ENCODE measurements at regions not wholly inside any gene's neighbourhood (a gene's known extent, or its start where the extent isn't known, plus 50 kb on each side); places are given as distances from the start of the nearest gene placed in this dataset.

- no peak for DNase-seq (ENCODE audit: low read depth)
- TF ChIP-seq CTCF (conservative IDR thresholded peaks at IDR 0.05; ENCODE audit: control insufficient read depth, insufficient read depth, low read depth, low read length) = no peak
- H3K4me3 ChIP-seq (ENCODE audit: control insufficient read depth, low read depth, low read length) = no peak overlapping the region
Observed at GRCh38 chr7:33825644-33826043, 79.7 kb upstream of the BMPER start.

- TF ChIP-seq CTCF (conservative IDR thresholded peaks at IDR 0.05; ENCODE audit: control insufficient read depth, insufficient read depth, low read depth, low read length) = no peak
- no peak for DNase-seq (ENCODE audit: low read depth)
- H3K4me3 ChIP-seq (ENCODE audit: control insufficient read depth, low read depth, low read length) = no peak overlapping the region
Observed at GRCh38 chr7:33829536-33829935, 75.8 kb upstream of the BMPER start.

- no peak overlapping the region for H3K4me3 ChIP-seq (ENCODE audit: control insufficient read depth, low read depth, low read length)
- TF ChIP-seq CTCF (conservative IDR thresholded peaks at IDR 0.05; ENCODE audit: control insufficient read depth, insufficient read depth, low read depth, low read length) = no peak
- peak; percentile 64 for DNase-seq (ENCODE audit: low read depth)
Observed at GRCh38 chr7:33831389-33832141, 73.8 kb upstream of the BMPER start.

GRCh38 chr7:33832271-33832721, 73.0 kb upstream of the BMPER start:
- H3K4me3 ChIP-seq (ENCODE audit: control insufficient read depth, low read depth, low read length) = no peak overlapping the region
- no peak for TF ChIP-seq CTCF (conservative IDR thresholded peaks at IDR 0.05; ENCODE audit: control insufficient read depth, insufficient read depth, low read depth, low read length)
- DNase-seq (ENCODE audit: low read depth) = peak; percentile 39

GRCh38 chr7:33836797-33837355, 68.5 kb upstream of the BMPER start:
- DNase-seq (ENCODE audit: low read depth) = peak; percentile 57
- no peak overlapping the region for H3K4me3 ChIP-seq (ENCODE audit: control insufficient read depth, low read depth, low read length)
- TF ChIP-seq CTCF (conservative IDR thresholded peaks at IDR 0.05; ENCODE audit: control insufficient read depth, insufficient read depth, low read depth, low read length) = peak; percentile 34

- TF ChIP-seq CTCF (conservative IDR thresholded peaks at IDR 0.05; ENCODE audit: control insufficient read depth, insufficient read depth, low read depth, low read length) = no peak
- DNase-seq (ENCODE audit: low read depth) = no peak
- H3K4me3 ChIP-seq (ENCODE audit: control insufficient read depth, low read depth, low read length) = no peak overlapping the region
Observed at GRCh38 chr7:33837356-33837851, 67.9 kb upstream of the BMPER start.
